HCT116 (cell line): ENCODE measurements at regions not wholly inside any gene's neighbourhood (a gene's known extent, or its start where the extent isn't known, plus 50 kb on each side); places are given as distances from the start of the nearest gene placed in this dataset.

Experiments used
- ATAC-seq: fragments of 200-7000 bp; cut with Tn5 transposase; 2 replicates; pipeline ENCODE4 v1.9.1; 2020; ENCODE audit warnings: mild to moderate bottlenecking, moderate library complexity
- BruUV-seq: library from RNA; stranded (reverse); fragments of 400-500 nt; replicated peaks from 2 replicates; lab custom pipeline; 2021; lab: Mats Ljungman, UMichigan
- CTCF ChIA-PET: fragments of 300-600 bp; sonication (Branson Sonifier 250); formaldehyde crosslinking; loops from one replicate; lab custom pipeline; 2021; ENCODE audit warnings: antibody characterized with exemption; lab: Charles Lee
- POLR2A ChIA-PET: fragments of 300-600, 350-600 bp; sonication (Branson Sonifier 250); formaldehyde crosslinking; loops from one replicate; lab custom pipeline; 2021; ENCODE audit warnings: antibody characterized with exemption; lab: Charles Lee
- RAD21 ChIA-PET, 2 experiments: fragments of 300-600 bp; sonication (Branson Sonifier 250); formaldehyde crosslinking; loops; one replicate each; lab custom pipeline; 2023; ENCODE audit warnings: low total read pairs in 2 of 2; ENCODE audit not compliant: uncharacterized antibody in 2 of 2, unreplicated experiment in 2 of 2, low non-redundant PET in 1 of 2; lab: Charles Lee
- DNase-seq: peaks from one replicate; pipeline ENCODE4 v3.0.0-alpha.2; 2010; ENCODE audit warnings: low read depth, low spot score
- H2AFZ ChIP-seq: fragments of 200-600 bp; shearing (Covaris generic), sonication (generic); 2 replicates; pipeline ENCODE4 v1.6.1; 2017; ENCODE audit warnings: low read depth, mixed run types, mixed read lengths, antibody characterized with exemption, low read length; ENCODE audit not compliant: poor library complexity, severe bottlenecking
- H3K27ac ChIP-seq: 2 replicates; pipeline ENCODE4 v1.5.1; 2012; ENCODE audit warnings: low read depth, low read length
- H3K27me3 ChIP-seq: fragments of 200-600 bp; sonication (generic); 2 replicates; pipeline ENCODE4 v1.6.1; 2016; ENCODE audit warnings: mixed run types, low read length, mixed read lengths; ENCODE audit not compliant: insufficient read depth
- H3K36me3 ChIP-seq, 2 experiments: fragments of 200-500 bp in 1 of 2; fragments of 200-600 bp in 1 of 2; sonication (Bioruptor generic) in 1 of 2; sonication (generic) in 1 of 2; 2 replicates each; pipeline versions ENCODE4 v1.5.1 to v1.6.1; 2014 to 2016; ENCODE audit warnings: low read length in 2 of 2, inconsistent platforms in 1 of 2, mixed read lengths in 1 of 2, mixed run types in 1 of 2; ENCODE audit not compliant: insufficient read depth in 2 of 2, control insufficient read depth in 1 of 2
- H3K4me1 ChIP-seq, 2 experiments: fragments of 200-600 bp in 1 of 2; sonication (generic) in 1 of 2; 2 replicates each; pipeline versions ENCODE4 v1.5.1 to v1.6.1; 2012 to 2017; ENCODE audit warnings: low read length in 2 of 2, inconsistent platforms in 1 of 2, mild to moderate bottlenecking in 1 of 2, mixed read lengths in 1 of 2, mixed run types in 1 of 2, moderate library complexity in 1 of 2; ENCODE audit not compliant: insufficient read depth in 2 of 2, control insufficient read depth in 1 of 2
- H3K4me2 ChIP-seq: fragments of 200-600 bp; sonication (generic); 2 replicates; pipeline ENCODE4 v1.6.1; 2017; ENCODE audit warnings: mixed run types, low read length, mixed read lengths
- H3K4me3 ChIP-seq, 2 experiments: fragments of 200-600 bp in 1 of 2; sonication (generic) in 1 of 2; replicated peaks in 1 of 2; 2 replicates each; pipeline ENCODE4 v1.5.1; 2011 to 2016; ENCODE audit warnings: low read length in 2 of 2, control low read depth in 1 of 2, low read depth in 1 of 2, mild to moderate bottlenecking in 1 of 2, mixed read lengths in 1 of 2, mixed run types in 1 of 2
- H3K79me2 ChIP-seq: fragments of 200-600 bp; sonication (generic); 2 replicates; pipeline ENCODE4 v1.6.1; 2017; ENCODE audit warnings: mild to moderate bottlenecking, mixed run types, low read length, moderate library complexity, mixed read lengths; ENCODE audit not compliant: insufficient read depth
- H3K9ac ChIP-seq: fragments of 200-600 bp; sonication (generic); 2 replicates; pipeline ENCODE4 v1.6.1; 2016; ENCODE audit warnings: low read length, mixed read lengths
- H3K9me2 ChIP-seq: fragments of 200-600 bp; sonication (generic), shearing (Covaris generic); 2 replicates; pipeline ENCODE4 v1.6.1; 2017; ENCODE audit warnings: mixed run types, mild to moderate bottlenecking, moderate library complexity; ENCODE audit not compliant: insufficient read depth
- H3K9me3 ChIP-seq, 2 experiments: fragments of 200-500 bp in 1 of 2; fragments of 200-600 bp in 1 of 2; sonication (Bioruptor generic) in 1 of 2; sonication (generic) in 1 of 2; 2 replicates each; pipeline ENCODE4 v1.6.1; 2014 to 2017; ENCODE audit warnings: low read length in 2 of 2, mixed read lengths in 2 of 2, inconsistent platforms in 1 of 2, low read depth in 1 of 2, mild to moderate bottlenecking in 1 of 2, mixed run types in 1 of 2, moderate library complexity in 1 of 2; ENCODE audit not compliant: control insufficient read depth in 1 of 2, insufficient read depth in 1 of 2
- H4K20me1 ChIP-seq: fragments of 200-600 bp; sonication (generic), shearing (Covaris generic); 2 replicates; pipeline ENCODE4 v1.6.1; 2017; ENCODE audit warnings: mixed run types, mild to moderate bottlenecking, moderate library complexity; ENCODE audit not compliant: insufficient read depth
- CBX3 ChIP-seq: IDR thresholded peaks from 2 replicates; pipeline ENCODE4 v1.6.1; 2012; ENCODE audit warnings: low read depth
- CTCF ChIP-seq, 3 experiments: fragments of 200-600 bp in 1 of 3; sonication (generic) in 1 of 3; IDR thresholded peaks in 2 of 3; conservative IDR thresholded peaks in 1 of 3; 2 replicates each; pipeline ENCODE4 v1.5.1; 2012 to 2017; ENCODE audit warnings: low read depth in 2 of 3, low read length in 2 of 3, antibody characterized with exemption in 1 of 3, borderline replicate concordance in 1 of 3, control low read depth in 1 of 3, mild to moderate bottlenecking in 1 of 3, mixed read lengths in 1 of 3, mixed run types in 1 of 3, moderate library complexity in 1 of 3; ENCODE audit not compliant: insufficient read depth in 1 of 3
- ELF1 ChIP-seq: IDR thresholded peaks from 2 replicates; pipeline ENCODE4 v1.6.1; 2012; ENCODE audit warnings: low read depth, borderline replicate concordance
- EZH2phosphoT487 ChIP-seq: fragments of 200-600 bp; IDR thresholded peaks from 2 replicates; pipeline ENCODE4 v1.6.1; 2018; ENCODE audit warnings: antibody characterized with exemption, borderline replicate concordance
- FOSL1 ChIP-seq: IDR thresholded peaks from 2 replicates; pipeline ENCODE4 v1.6.1; 2012; ENCODE audit warnings: low read depth
- REST ChIP-seq: IDR thresholded peaks from 2 replicates; pipeline ENCODE4 v1.6.1; 2012; ENCODE audit warnings: low read depth
- SIN3A ChIP-seq: IDR thresholded peaks from 2 replicates; pipeline ENCODE4 v1.6.1; 2012; ENCODE audit warnings: low read depth
- SP1 ChIP-seq: IDR thresholded peaks from 2 replicates; pipeline ENCODE4 v1.6.1; 2012; ENCODE audit warnings: low read depth
- SRF ChIP-seq: IDR thresholded peaks from 2 replicates; pipeline ENCODE4 v1.6.1; 2012; ENCODE audit warnings: low read depth
- YY1 ChIP-seq: IDR thresholded peaks from 2 replicates; pipeline ENCODE4 v1.6.1; 2011; ENCODE audit warnings: low read length, low read depth, moderate library complexity, mild to moderate bottlenecking; ENCODE audit not compliant: insufficient replicate concordance; ENCODE audit errors: extremely low read depth
- ZFX ChIP-seq: fragments of 450-650 bp; IDR thresholded peaks from 2 replicates; pipeline ENCODE4 v1.6.1; 2017
- intact Hi-C: fragments of 100-400 bp; cut with micrococcal nuclease; formaldehyde crosslinking; loops from 2 replicates; pipeline ENCODE4 v1.10.0; 2022
- TF ChIP-seq, protein P1 (sequence below): IDR thresholded peaks from 2 replicates; pipeline ENCODE4 v1.6.1; 2012

- Histone ChIP-seq H3K9ac (no peak overlapping the region), H3K4me2 (no peak overlapping the region), H3K9me2 (no peaks in the 10 kb centered on the region), H3K9me3 (no peaks in the 10 kb centered on the region), H3K27me3 (no peaks in the 10 kb centered on the region), H4K20me1 (no peaks in the 10 kb centered on the region), H3K27ac (no peak overlapping the region), H3K4me3 (no peak overlapping the region), H2AFZ (no peak overlapping the region), H3K36me3 (no peaks in the 10 kb centered on the region), H3K4me1 (no peaks in the 10 kb centered on the region), H3K79me2 (no peaks in the 10 kb centered on the region)
- DNase-seq, result no peak
- ChIA-PET POLR2A (no interaction called here), RAD21 (no interaction called here), CTCF (no interaction called here)
- intact Hi-C loops, result no loop called here
- no peak for ATAC-seq
- no TSS peak for BruUV-seq
- TF ChIP-seq SRF, result no peak
- TF ChIP-seq, protein P1, sequence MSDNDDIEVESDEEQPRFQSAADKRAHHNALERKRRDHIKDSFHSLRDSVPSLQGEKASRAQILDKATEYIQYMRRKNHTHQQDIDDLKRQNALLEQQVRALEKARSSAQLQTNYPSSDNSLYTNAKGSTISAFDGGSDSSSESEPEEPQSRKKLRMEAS, result no peak
- TF ChIP-seq FOSL1, result no peak
- no peak for TF ChIP-seq CTCF (IDR thresholded peaks at IDR 0.05 in 2 of 3, conservative IDR thresholded peaks at IDR 0.05 in 1 of 3; ENCODE audit: borderline replicate concordance in 1 of 3, insufficient read depth in 1 of 3, low read depth in 2 of 3, low read length in 2 of 3)
- TF ChIP-seq ZFX, result no peak
- no peak for TF ChIP-seq CBX3
- TF ChIP-seq ELF1, result no peak
- no peak for TF ChIP-seq EZH2phosphoT487
- TF ChIP-seq SP1, result no peak
- TF ChIP-seq YY1, result no peak
- no peak for TF ChIP-seq SIN3A
- no peak for TF ChIP-seq REST
Measured at GRCh38 chr9:78902051-78902450, 605.1 kb downstream of the PSAT1 start.
